ENCODE measurements at regions not wholly inside any gene's neighbourhood (a gene's known extent, or its start where the extent isn't known, plus 50 kb on each side); places are given as distances from the start of the nearest gene placed in this dataset.

DNA sequence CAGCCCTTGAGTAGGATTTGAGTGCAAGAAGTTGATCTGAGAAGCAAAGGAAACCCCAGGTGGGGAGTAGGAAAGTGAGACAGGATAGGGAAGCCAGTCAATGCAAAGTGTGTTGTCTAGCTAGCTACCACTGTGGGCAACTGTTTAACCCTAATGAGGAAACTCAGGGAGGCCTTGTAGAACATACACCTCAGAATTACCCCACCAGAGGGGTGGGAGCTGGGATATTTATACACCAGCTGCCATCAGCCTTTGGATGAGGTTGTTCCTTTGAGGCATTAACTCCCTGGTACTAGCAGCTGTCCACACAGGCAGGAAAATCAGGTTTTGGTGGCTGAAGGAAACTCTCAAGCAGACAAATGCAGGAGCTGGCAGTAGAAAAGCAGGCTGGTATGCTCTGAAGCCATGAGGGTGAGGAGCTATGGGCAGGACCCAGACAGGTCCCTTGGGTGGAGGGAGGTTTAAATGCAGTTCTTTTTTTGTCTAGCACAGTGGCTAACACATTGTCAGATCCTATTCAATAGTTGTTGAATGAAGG is 60.1 kb upstream of the ARID5B start:
- no peak for DNase-seq (ENCODE audit: low spot score)

DNA sequence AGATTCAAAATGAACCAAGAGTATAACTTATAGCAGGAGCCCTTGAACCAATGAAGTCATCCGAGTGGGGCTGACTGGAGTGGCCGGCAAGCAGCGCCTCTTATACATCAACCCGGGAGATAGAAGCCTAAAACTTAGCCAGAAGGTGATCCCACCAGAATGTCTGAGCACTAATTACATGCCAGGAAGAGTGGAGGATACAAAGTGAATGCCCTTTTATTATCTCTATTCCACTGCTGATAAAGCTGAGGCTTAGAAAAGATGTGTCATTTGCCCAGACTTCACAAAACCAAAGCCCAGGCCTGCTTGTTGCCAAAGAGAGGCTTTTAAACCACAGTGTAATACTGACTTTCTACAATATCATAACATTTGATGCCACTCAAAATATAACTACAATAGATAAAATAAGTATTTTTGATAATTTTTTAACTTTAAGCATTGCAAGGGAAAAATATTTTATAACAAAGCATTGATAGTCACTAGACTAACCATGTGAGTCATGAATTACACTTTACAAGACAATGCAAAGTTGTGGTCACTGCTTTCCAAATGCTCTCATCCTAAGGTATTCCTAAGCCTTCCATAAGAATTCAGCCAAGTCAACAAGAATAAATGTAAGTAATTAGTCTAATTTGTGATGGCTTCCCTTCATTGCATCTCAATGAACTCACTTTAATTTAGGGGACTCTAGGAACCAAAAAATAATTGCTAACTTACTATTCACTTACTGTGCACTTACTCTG is 58.6 kb upstream of the ARID5B start:
- DNase-seq (ENCODE audit: low spot score) = no peak

DNA sequence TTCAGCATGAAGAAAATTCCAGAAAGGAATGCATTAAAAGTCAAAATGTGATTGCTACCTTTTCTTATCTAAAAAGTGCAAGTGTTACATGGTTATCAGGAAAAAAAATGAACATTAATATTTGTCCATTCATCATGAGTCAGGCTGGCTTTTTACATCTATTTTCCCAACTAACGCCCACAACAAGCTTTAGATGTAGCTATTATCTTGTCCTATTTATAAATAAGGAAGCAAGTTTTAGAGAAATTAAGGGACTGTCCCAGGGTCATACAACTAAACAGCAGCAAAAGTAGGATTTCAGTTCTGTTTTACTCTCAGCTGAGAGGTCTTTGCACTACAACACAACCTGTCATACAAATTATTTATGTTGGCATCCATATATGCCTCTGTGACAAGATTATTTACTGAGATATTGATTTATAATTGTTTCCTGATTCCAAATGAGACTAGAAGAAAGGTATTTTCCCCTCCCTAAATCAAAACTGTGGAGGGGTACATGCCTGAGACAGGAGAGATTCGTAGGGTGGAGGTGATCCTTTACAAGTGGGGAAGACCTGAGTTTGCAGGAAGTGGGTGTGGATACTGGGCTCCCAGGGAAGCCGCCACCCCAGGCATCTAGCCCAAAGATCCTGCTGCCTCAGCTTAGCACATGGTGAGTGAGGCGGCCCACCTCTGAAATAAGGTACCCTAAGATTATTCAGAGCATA is 57.2 kb upstream of the ARID5B start:
- DNase-seq (ENCODE audit: low spot score) = no peak

DNA sequence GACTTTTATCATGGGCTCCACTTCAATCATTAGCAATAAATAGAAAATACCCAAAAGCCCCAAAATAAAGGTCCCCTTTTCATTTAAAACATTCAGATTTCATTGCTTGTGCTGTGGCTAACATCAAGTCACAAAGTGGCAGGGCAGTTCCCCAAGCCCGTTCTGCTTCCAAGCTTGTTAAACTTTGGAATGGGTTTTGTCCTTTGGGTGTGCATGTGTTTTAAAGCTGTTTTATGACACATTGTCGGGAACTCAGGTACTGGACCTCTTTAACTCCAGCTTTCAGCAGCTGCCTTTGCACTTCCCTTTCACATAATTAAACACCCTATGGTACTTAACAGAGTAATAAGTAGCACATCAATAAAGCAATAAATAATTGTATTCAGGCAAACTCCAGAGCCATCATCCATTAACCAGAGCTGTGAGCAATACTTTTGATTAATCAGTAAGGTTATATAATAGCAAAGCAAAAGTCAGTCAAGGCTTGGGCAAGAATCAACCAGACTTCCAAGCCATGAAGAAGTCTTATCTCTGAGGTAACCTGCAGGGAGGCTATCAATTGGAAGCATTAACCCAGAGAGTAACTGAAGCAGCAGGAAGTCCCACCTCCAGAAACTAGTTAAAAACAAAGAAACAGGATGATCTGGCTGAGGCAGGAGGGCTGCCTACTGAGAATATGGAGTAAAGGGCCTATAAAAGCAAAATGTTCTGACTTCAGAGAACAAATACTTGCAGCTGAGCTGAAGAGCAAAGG is 56.1 kb upstream of the ARID5B start:
- DNase-seq (ENCODE audit: low spot score) = no peak

DNA sequence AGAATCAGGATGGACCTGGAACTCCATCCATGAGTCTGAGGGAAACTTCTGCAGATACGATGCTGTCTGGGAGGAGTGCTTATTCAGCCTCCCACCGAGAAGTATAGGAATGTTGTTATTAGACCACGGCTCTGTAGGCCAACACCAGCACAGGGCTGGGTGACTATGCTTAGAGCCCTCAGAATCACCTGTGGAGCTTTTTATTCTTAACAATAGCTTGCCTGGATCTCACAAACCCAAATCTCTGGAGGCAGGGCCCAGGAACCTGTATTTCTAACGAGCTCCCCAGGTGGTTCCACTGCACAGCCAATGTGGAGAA is 55.6 kb upstream of the ARID5B start:
- DNase-seq (ENCODE audit: low spot score) = no peak

DNA sequence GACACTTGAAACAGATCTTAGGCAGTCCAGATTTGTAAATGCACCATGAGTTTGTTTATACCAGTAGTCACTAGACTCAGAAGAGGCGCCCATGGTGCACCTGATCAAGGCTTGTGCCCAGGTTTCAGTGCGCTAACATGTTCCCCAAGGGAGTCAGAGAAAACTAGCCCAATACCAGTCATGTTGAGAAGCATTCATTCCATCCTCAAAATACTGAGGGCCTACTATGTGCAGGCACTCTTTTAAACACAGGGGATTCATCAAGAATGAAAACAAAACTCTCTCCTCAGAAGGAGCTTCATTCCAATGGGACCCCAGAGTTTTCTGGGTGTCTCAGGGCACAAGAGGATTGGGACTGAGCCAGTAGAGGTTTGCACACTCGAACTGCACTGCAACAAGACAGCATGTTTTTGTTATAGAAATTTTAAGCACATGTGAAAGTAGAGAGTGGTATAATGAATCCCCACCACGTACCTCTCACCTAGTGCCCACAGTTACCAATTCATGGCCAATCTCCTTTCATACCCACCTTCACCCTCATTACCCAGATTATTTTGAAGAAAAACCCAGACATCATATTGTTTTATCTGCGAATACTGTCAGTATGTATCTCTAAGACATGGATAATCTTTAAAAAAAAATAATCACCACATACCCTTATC is 55.0 kb upstream of the ARID5B start:
- DNase-seq (ENCODE audit: low spot score) = no peak

DNA sequence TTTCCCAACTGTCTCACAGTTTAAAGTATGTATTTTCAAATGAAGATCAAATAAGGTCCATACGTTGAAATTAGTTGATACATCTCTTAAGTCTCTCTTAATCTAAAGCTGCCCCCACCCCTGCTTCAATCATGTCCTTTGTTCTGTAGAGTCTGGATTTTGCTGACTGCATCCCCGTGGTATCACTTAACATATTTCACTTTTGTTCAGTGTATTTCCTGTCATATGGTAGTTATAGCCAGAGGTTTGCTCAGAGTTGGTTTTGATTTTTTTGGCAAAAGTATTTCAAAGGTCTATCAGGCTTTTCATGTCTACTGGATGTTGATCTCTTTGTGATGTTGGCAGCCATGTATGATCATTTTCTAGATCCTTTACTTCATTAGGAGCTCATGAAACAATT is 54.4 kb upstream of the ARID5B start:
- no peak for DNase-seq (ENCODE audit: low spot score)

DNA sequence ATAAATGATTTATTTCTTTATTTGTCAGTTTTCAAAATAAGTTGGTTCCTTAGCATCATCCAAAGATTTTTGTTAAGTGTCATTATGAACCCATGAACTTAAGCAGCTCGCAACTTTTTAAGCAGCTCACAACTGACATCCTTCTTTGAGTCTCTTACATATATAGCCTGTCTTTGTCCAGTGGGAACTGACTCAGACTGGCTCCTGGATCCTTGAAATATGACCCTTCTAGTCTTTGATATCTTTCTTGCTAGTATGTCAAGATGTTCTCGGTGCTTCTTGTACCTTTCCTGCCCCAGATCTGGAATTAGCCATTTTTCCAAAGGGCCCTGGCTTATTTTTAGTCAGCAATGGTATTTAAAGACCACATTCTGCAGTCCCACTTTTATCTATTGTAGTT is 53.9 kb upstream of the ARID5B start:
- no peak for DNase-seq (ENCODE audit: low spot score)

DNA sequence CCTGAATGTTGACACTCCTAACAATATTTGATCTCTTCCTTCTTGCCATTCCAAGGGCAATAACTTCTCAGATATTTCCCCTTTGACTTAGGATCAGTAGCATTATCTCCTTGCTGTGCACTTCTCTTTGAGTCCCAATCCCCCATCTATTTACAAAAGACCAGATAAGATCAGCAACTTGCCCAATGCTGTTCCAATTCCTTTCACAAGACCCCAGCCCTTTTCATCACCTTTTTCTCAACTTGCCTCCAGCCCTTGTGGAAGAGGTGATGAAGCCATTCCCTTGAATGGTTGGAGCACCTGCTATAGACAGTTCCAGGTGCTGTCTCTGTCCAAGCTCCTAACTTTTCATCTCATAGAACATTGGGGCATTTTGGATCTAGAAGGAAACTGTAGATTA is 51.1 kb upstream of the ARID5B start:
- no peak for DNase-seq (ENCODE audit: low spot score)
